Activated gamma-delta T cell treated with Interleukin-2 at 50 U/mL for 16 hours (primary cell): ENCODE measurements at regions not wholly inside any gene's neighbourhood (a gene's known extent, or its start where the extent isn't known, plus 50 kb on each side); places are given as distances from the start of the nearest gene placed in this dataset.
"Not testable (repeated sequence)": the region's sequence is repeated elsewhere in the genome, so short reads cannot be mapped to it uniquely, and the experiment has no call there.

Experiments
- DNase-seq: peaks from one replicate; pipeline ENCODE4 v3.0.0-alpha.2; 2020

GRCh38 chr21:28150778-28151177 lies 841.9 kb downstream of the LTN1 start:
- DNase-seq = no peak

GRCh38 chr21:28148400-28149064 lies 844.1 kb downstream of the LTN1 start:
- DNase-seq = no peak

- DNase-seq = no peak
These were observed 848.0 kb downstream of the LTN1 start for GRCh38 chr21:28144653-28145052.

GRCh38 chr21:28144089-28144488 lies 848.6 kb downstream of the LTN1 start:
- no peak for DNase-seq

- DNase-seq = no peak
These were observed 850.0 kb downstream of the LTN1 start for GRCh38 chr21:28142697-28143096.

GRCh38 chr21:28138272-28138671 lies 854.4 kb downstream of the LTN1 start:
- DNase-seq = no peak

GRCh38 chr21:28136656-28137255 lies 855.9 kb downstream of the LTN1 start:
- no peak for DNase-seq

GRCh38 chr21:28135646-28136045 lies 857.0 kb downstream of the LTN1 start:
- no peak for DNase-seq

GRCh38 chr21:28133116-28133515 lies 859.6 kb downstream of the LTN1 start:
- no peak for DNase-seq

GRCh38 chr21:28132713-28133112 lies 860.0 kb downstream of the LTN1 start:
- DNase-seq = no peak

GRCh38 chr21:28127175-28127785 lies 865.4 kb downstream of the LTN1 start:
- DNase-seq = no peak

GRCh38 chr21:28126521-28127174 lies 866.0 kb downstream of the LTN1 start:
- DNase-seq = no peak

GRCh38 chr21:28124541-28124940 lies 868.1 kb downstream of the LTN1 start:
- DNase-seq = no peak

- DNase-seq = no peak
These were observed 874.1 kb downstream of the LTN1 start for GRCh38 chr21:28118570-28118969.

GRCh38 chr21:28114986-28115385 lies 877.7 kb downstream of the LTN1 start:
- not testable (repeated sequence) for DNase-seq

- DNase-seq = no peak
These were observed 879.0 kb downstream of the LTN1 start for GRCh38 chr21:28113718-28114117.

- no peak for DNase-seq
These were observed 880.2 kb downstream of the LTN1 start for GRCh38 chr21:28112511-28112910.

- DNase-seq = no peak
These were observed 881.5 kb downstream of the LTN1 start for GRCh38 chr21:28111151-28111619.

- DNase-seq = no peak
These were observed 882.0 kb downstream of the LTN1 start for GRCh38 chr21:28110716-28111115.

GRCh38 chr21:28110074-28110473 lies 882.6 kb downstream of the LTN1 start:
- DNase-seq = no peak

- DNase-seq = no peak
These were observed 886.2 kb downstream of the LTN1 start for GRCh38 chr21:28106370-28106890.

- no peak for DNase-seq
These were observed 888.3 kb downstream of the LTN1 start for GRCh38 chr21:28104346-28104745.

- DNase-seq = no peak
These were observed 892.3 kb downstream of the LTN1 start for GRCh38 chr21:28100366-28100765.
